CD4-positive, alpha-beta T cell (primary cell): ENCODE measurements at regions not wholly inside any gene's neighbourhood (a gene's known extent, or its start where the extent isn't known, plus 50 kb on each side); places are given as distances from the start of the nearest gene placed in this dataset.

Experiments used
- ATAC-seq: fragments of 200-7000 bp; cut with Tn5 transposase; one replicate; pipeline ENCODE4 v1.10.0; 2022; ENCODE audit warnings: mild to moderate bottlenecking; ENCODE audit not compliant: poor library complexity
- CTCF ChIA-PET: fragments of 350-600 bp; sonication (Branson Sonifier 250); formaldehyde crosslinking; loops from one replicate; lab custom pipeline; 2021; ENCODE audit warnings: antibody characterized with exemption, inconsistent platforms; lab: Charles Lee
- POLR2A ChIA-PET: fragments of 350-600 bp; sonication (Branson Sonifier 250); formaldehyde crosslinking; loops from one replicate; lab custom pipeline; 2021; ENCODE audit warnings: antibody characterized with exemption, inconsistent platforms; lab: Charles Lee
- DNase-seq, 14 experiments: peaks; one replicate each; pipeline ENCODE4 v3.0.0-alpha.2; 2013 to 2020; ENCODE audit warnings: mixed read lengths in 2 of 14
- H3K27ac ChIP-seq, 2 donors: one replicate each; pipeline versions ENCODE4 v1.5.1 to v1.7.0; 2013; ENCODE audit warnings: low read length in 2 of 2, low read depth in 1 of 2, mild to moderate bottlenecking in 1 of 2
- H3K27me3 ChIP-seq, 2 experiments: 1 replicate in 1 of 2; 2 replicates in 1 of 2; pipeline versions ENCODE4 v1.6.1 to v1.7.0; 2013; ENCODE audit warnings: low read length in 2 of 2, control low read depth in 1 of 2, mild to moderate bottlenecking in 1 of 2, moderate library complexity in 1 of 2; ENCODE audit not compliant: insufficient read depth in 2 of 2, control insufficient read depth in 1 of 2
- H3K36me3 ChIP-seq: one replicate; pipeline ENCODE4 v1.6.1; 2013; ENCODE audit warnings: low read length, control low read depth; ENCODE audit not compliant: insufficient read depth
- H3K4me1 ChIP-seq: one replicate; pipeline ENCODE4 v1.6.1; 2013; ENCODE audit warnings: low read length, control low read depth; ENCODE audit not compliant: insufficient read depth
- H3K4me3 ChIP-seq: one replicate; pipeline ENCODE4 v1.5.1; 2013; ENCODE audit warnings: mild to moderate bottlenecking, low read length, moderate library complexity
- H3K9me3 ChIP-seq, 2 experiments: 1 replicate in 1 of 2; 2 replicates in 1 of 2; pipeline versions ENCODE4 v1.6.1 to v1.7.0; 2013; ENCODE audit warnings: low read length in 2 of 2, mild to moderate bottlenecking in 2 of 2, control low read depth in 1 of 2, moderate library complexity in 1 of 2; ENCODE audit not compliant: control insufficient read depth in 1 of 2, insufficient read depth in 1 of 2
- H3K27ac Mint-ChIP-seq: one replicate; pipeline ENCODE4 v1.8.0; 2020; ENCODE audit warnings: mixed read lengths
- H3K27me3 Mint-ChIP-seq: one replicate; pipeline ENCODE4 v1.8.0; 2021; ENCODE audit warnings: mixed read lengths
- H3K36me3 Mint-ChIP-seq: one replicate; pipeline ENCODE4 v1.8.0; 2021; ENCODE audit warnings: low read depth, mixed read lengths
- H3K4me1 Mint-ChIP-seq: one replicate; pipeline ENCODE4 v1.8.0; 2021; ENCODE audit warnings: low read depth, mixed read lengths
- H3K4me3 Mint-ChIP-seq: one replicate; pipeline ENCODE4 v1.8.0; 2020; ENCODE audit warnings: mild to moderate bottlenecking, mixed read lengths
- H3K9me3 Mint-ChIP-seq: one replicate; pipeline ENCODE4 v1.8.0; 2020; ENCODE audit warnings: mixed read lengths
- intact Hi-C, 2 experiments: fragments of 100-400 bp; cut with DNase I in 1 of 2; cut with micrococcal nuclease in 1 of 2; formaldehyde crosslinking; loops; one replicate each; pipeline versions ENCODE4 v1.15.1 to v1.9.0; 2023 to 2025; cut with DNase I, micrococcal nuclease
- TF ChIP-seq, protein P1 (sequence below): fragments of 200-600 bp; IDR thresholded peaks from one replicate; pipeline ENCODE4 v1.8.0; 2022; ENCODE audit warnings: antibody characterized with exemption, mild to moderate bottlenecking

DNA sequence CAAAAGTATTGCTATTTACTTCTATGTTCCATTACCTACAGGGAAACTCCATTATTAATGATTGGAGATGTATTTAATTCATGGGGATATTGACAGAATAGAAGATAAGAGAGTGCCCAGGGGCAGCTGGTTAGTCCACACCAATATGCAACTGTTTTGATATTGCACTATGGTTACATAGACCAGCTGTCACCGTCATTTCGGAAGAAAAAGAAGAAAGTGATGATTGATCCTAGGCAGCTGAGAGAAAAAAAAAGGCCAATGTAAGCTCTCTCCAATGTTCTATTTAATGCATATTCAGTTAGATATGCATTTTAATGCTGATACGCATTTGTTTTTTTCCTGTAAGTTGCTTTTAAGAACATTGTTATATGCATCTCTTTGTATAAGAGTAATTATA lies 1367.2 kb downstream of the KCNT2 start:
- no peak for DNase-seq
- ChIA-PET CTCF (no interaction called here), POLR2A (no interaction called here)
- TF ChIP-seq, protein P1, sequence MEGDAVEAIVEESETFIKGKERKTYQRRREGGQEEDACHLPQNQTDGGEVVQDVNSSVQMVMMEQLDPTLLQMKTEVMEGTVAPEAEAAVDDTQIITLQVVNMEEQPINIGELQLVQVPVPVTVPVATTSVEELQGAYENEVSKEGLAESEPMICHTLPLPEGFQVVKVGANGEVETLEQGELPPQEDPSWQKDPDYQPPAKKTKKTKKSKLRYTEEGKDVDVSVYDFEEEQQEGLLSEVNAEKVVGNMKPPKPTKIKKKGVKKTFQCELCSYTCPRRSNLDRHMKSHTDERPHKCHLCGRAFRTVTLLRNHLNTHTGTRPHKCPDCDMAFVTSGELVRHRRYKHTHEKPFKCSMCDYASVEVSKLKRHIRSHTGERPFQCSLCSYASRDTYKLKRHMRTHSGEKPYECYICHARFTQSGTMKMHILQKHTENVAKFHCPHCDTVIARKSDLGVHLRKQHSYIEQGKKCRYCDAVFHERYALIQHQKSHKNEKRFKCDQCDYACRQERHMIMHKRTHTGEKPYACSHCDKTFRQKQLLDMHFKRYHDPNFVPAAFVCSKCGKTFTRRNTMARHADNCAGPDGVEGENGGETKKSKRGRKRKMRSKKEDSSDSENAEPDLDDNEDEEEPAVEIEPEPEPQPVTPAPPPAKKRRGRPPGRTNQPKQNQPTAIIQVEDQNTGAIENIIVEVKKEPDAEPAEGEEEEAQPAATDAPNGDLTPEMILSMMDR: no peak
- ATAC-seq: no peak
- Histone ChIP-seq H3K9me3 (peaks cover 0 to 11% of the 10 kb centered on the region in 2 experiments), H3K27ac (no peak overlapping the region), H3K27me3 (no peaks in the 10 kb centered on the region), H3K4me1 (no peaks in the 10 kb centered on the region), H3K36me3 (no peaks in the 10 kb centered on the region), H3K4me3 (no peak overlapping the region)
- intact Hi-C loops: no loop called here
- Mint-ChIP-seq H3K27me3 (no peaks in the 10 kb centered on the region), H3K27ac (no peak overlapping the region), H3K36me3 (no peaks in the 10 kb centered on the region), H3K4me3 (no peak overlapping the region), H3K9me3 (peaks cover 3% of the 10 kb centered on the region), H3K4me1 (no peaks in the 10 kb centered on the region)

GRCh38 chr1:195238313-195238712 lies 1369.9 kb downstream of the KCNT2 start:
- Mint-ChIP-seq H3K27ac (no peak overlapping the region), H3K9me3 (no peaks in the 10 kb centered on the region), H3K4me3 (no peak overlapping the region), H3K36me3 (no peaks in the 10 kb centered on the region), H3K27me3 (no peaks in the 10 kb centered on the region), H3K4me1 (no peaks in the 10 kb centered on the region)
- Histone ChIP-seq H3K9me3 (peaks cover 0 to 11% of the 10 kb centered on the region in 2 experiments), H3K36me3 (no peaks in the 10 kb centered on the region), H3K4me1 (no peaks in the 10 kb centered on the region), H3K27ac (no peak overlapping the region), H3K27me3 (no peaks in the 10 kb centered on the region), H3K4me3 (no peak overlapping the region)
- CTCF ChIA-PET: no interaction called here
- TF ChIP-seq, protein P1: no peak
- ATAC-seq (no peak), DNase-seq (no peak)
- POLR2A ChIA-PET: no interaction called here
- intact Hi-C loops: no loop called here

GRCh38 chr1:195236991-195237889 lies 1371.0 kb downstream of the KCNT2 start:
- H3K36me3 Mint-ChIP-seq: no peaks in the 10 kb centered on the region
- TF ChIP-seq, protein P1: no peak
- no peak for ATAC-seq
- H3K9me3 Mint-ChIP-seq: no peaks in the 10 kb centered on the region
- CTCF ChIA-PET: no interaction called here
- H3K4me1 Mint-ChIP-seq: no peaks in the 10 kb centered on the region
- peak in 1 of 14 experiments; percentile 7 for DNase-seq
- Histone ChIP-seq H3K4me1 (no peaks in the 10 kb centered on the region), H3K9me3 (peaks cover 0 to 11% of the 10 kb centered on the region in 2 experiments), H3K27ac (no peak overlapping the region), H3K36me3 (no peaks in the 10 kb centered on the region), H3K4me3 (no peak overlapping the region), H3K27me3 (no peaks in the 10 kb centered on the region)
- intact Hi-C loops: no loop called here
- no peaks in the 10 kb centered on the region for H3K27me3 Mint-ChIP-seq
- POLR2A ChIA-PET: no interaction called here
- no peak overlapping the region for H3K4me3 Mint-ChIP-seq
- H3K27ac Mint-ChIP-seq: no peak overlapping the region
